ENCODE measurements at regions not wholly inside any gene's neighbourhood (a gene's known extent, or its start where the extent isn't known, plus 50 kb on each side); places are given as distances from the start of the nearest gene placed in this dataset.

- TF ChIP-seq CTCF (IDR thresholded peaks at IDR 0.05) = no peak
- no peak for TF ChIP-seq POLR2A (IDR thresholded peaks at IDR 0.05)
These were observed 55.8 kb upstream of the RMDN2 start for GRCh38 chr2:37869304-37869703.
